ENCODE measurements at regions not wholly inside any gene's neighbourhood (a gene's known extent, or its start where the extent isn't known, plus 50 kb on each side); places are given as distances from the start of the nearest gene placed in this dataset.

GRCh38 chr13:64441740-64442139, 2788.4 kb downstream of the PCDH9 start:
- no peak for ATAC-seq
- TF ChIP-seq ISL1 (CRISPR knock-in tag; IDR thresholded peaks at IDR 0.05) (peak; percentile 54), TCF4 (CRISPR knock-in tag; IDR thresholded peaks at IDR 0.05; ENCODE audit: borderline replicate concordance) (no peak)

DNA sequence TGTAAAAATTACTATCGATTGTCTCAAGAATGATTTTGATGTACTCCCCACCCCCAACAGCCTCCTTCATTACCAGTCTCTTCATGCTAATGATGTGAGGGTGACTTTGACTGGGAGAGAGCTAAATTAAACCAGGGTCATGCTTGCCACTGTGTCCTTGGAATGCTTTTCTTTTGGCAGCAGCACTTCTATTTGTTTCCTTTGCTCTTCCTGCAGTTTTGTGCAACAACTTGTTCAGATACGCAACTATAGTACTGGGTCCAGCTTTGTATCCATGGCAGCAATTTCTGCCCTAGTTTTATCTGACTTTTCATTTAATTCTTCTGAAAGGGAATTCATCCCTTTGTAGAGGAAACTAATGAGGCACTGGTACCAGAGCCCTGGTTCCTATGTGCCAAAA, 2792.1 kb downstream of the PCDH9 start:
- TF ChIP-seq ZFP30 (CRISPR knock-in tag; IDR thresholded peaks at IDR 0.05) (no peak), CSDC2 (CRISPR knock-in tag; IDR thresholded peaks at IDR 0.05) (no peak), RARB (CRISPR knock-in tag; IDR thresholded peaks at IDR 0.05) (no peak), PPARA (CRISPR knock-in tag; IDR thresholded peaks at IDR 0.05; ENCODE audit: borderline replicate concordance) (no peak), ZC3H10 (CRISPR knock-in tag; IDR thresholded peaks at IDR 0.05) (no peak), ESRRG (CRISPR knock-in tag; IDR thresholded peaks at IDR 0.05) (no peak), TSHZ2 (CRISPR knock-in tag; IDR thresholded peaks at IDR 0.05) (no peak), BACH2 (CRISPR knock-in tag; IDR thresholded peaks at IDR 0.05; ENCODE audit: borderline replicate concordance) (no peak), SNAI2 (CRISPR knock-in tag; IDR thresholded peaks at IDR 0.05) (no peak)
- TF ChIP-seq, protein P1, sequence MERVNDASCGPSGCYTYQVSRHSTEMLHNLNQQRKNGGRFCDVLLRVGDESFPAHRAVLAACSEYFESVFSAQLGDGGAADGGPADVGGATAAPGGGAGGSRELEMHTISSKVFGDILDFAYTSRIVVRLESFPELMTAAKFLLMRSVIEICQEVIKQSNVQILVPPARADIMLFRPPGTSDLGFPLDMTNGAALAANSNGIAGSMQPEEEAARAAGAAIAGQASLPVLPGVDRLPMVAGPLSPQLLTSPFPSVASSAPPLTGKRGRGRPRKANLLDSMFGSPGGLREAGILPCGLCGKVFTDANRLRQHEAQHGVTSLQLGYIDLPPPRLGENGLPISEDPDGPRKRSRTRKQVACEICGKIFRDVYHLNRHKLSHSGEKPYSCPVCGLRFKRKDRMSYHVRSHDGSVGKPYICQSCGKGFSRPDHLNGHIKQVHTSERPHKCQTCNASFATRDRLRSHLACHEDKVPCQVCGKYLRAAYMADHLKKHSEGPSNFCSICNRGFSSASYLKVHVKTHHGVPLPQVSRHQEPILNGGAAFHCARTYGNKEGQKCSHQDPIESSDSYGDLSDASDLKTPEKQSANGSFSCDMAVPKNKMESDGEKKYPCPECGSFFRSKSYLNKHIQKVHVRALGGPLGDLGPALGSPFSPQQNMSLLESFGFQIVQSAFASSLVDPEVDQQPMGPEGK (CRISPR knock-in tag; IDR thresholded peaks at IDR 0.05; ENCODE audit: borderline replicate concordance) = no peak
- no peak for ATAC-seq

DNA sequence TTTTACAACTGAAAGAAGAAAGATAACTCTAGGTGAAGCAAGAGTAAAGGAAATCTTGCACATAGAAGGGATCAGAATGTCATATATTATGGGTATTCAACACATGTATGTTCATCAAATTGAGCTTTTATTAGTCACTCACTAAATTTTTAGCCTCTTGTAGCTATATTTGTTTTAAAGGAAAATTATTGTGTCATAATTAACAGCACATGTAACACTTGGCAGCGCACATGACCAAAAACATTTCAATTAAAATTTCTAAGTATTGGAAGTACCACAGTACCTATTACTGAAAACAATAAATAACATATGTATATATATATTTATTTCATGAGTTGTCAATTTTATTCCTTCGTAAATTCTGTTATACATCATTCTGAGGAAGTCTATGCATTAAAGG, 2800.4 kb downstream of the PCDH9 start:
- no peak for ATAC-seq
- TF ChIP-seq OSR1 (CRISPR knock-in tag; IDR thresholded peaks at IDR 0.05) (no peak), GLIS3 (CRISPR knock-in tag; IDR thresholded peaks at IDR 0.05) (no peak), ISL1 (CRISPR knock-in tag; IDR thresholded peaks at IDR 0.05) (no peak), TOX (CRISPR knock-in tag; IDR thresholded peaks at IDR 0.05; ENCODE audit: borderline replicate concordance) (no peak), TCF4 (CRISPR knock-in tag; IDR thresholded peaks at IDR 0.05; ENCODE audit: borderline replicate concordance) (no peak), CSDC2 (CRISPR knock-in tag; IDR thresholded peaks at IDR 0.05) (no peak), ZNF8 (CRISPR knock-in tag; IDR thresholded peaks at IDR 0.05) (no peak), RARB (CRISPR knock-in tag; IDR thresholded peaks at IDR 0.05) (no peak), ESRRG (CRISPR knock-in tag; IDR thresholded peaks at IDR 0.05) (no peak), TSHZ2 (CRISPR knock-in tag; IDR thresholded peaks at IDR 0.05) (no peak), BACH2 (CRISPR knock-in tag; IDR thresholded peaks at IDR 0.05; ENCODE audit: borderline replicate concordance) (no peak), ARNTL (CRISPR knock-in tag; IDR thresholded peaks at IDR 0.05; ENCODE audit: borderline replicate concordance, low read depth) (no peak)
- TF ChIP-seq, protein P2, sequence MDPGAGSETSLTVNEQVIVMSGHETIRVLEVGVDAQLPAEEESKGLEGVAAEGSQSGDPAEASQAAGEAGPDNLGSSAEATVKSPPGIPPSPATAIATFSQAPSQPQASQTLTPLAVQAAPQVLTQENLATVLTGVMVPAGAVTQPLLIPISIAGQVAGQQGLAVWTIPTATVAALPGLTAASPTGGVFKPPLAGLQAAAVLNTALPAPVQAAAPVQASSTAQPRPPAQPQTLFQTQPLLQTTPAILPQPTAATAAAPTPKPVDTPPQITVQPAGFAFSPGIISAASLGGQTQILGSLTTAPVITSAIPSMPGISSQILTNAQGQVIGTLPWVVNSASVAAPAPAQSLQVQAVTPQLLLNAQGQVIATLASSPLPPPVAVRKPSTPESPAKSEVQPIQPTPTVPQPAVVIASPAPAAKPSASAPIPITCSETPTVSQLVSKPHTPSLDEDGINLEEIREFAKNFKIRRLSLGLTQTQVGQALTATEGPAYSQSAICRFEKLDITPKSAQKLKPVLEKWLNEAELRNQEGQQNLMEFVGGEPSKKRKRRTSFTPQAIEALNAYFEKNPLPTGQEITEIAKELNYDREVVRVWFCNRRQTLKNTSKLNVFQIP (CRISPR knock-in tag; IDR thresholded peaks at IDR 0.05; ENCODE audit: borderline replicate concordance, low read depth) = no peak

DNA sequence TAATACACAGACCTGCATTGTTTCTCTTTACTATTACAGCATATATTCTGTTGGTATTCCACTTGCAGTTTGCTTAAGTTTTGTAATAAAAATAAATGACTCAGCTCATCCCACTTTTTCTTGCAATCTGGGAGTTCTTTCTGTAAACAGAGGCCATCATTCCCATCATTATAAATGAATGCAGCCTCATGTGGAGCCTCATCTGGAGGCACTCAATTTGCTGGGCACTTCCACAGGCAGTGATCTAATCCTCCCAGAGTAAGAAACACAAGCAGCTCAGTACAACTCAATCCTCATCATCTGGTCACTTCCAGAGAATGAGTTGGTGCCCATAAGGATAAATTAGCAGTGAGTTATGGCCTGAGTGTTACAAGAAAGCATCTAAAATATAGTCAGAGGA, 2801.9 kb downstream of the PCDH9 start:
- ATAC-seq = no peak
- TF ChIP-seq ZNF565 (CRISPR knock-in tag; conservative IDR thresholded peaks at IDR 0.05; ENCODE audit: low read depth) (no peak), ESRRG (CRISPR knock-in tag; IDR thresholded peaks at IDR 0.05) (no peak), TOX (CRISPR knock-in tag; IDR thresholded peaks at IDR 0.05; ENCODE audit: borderline replicate concordance) (no peak), RARB (CRISPR knock-in tag; IDR thresholded peaks at IDR 0.05) (no peak), CSDC2 (CRISPR knock-in tag; IDR thresholded peaks at IDR 0.05) (no peak), ZC3H10 (CRISPR knock-in tag; IDR thresholded peaks at IDR 0.05) (no peak), GLIS3 (CRISPR knock-in tag; IDR thresholded peaks at IDR 0.05) (no peak), ARNTL (CRISPR knock-in tag; IDR thresholded peaks at IDR 0.05; ENCODE audit: borderline replicate concordance, low read depth) (no peak), TCF4 (CRISPR knock-in tag; IDR thresholded peaks at IDR 0.05; ENCODE audit: borderline replicate concordance) (no peak), PPARA (CRISPR knock-in tag; IDR thresholded peaks at IDR 0.05; ENCODE audit: borderline replicate concordance) (no peak), OSR1 (CRISPR knock-in tag; IDR thresholded peaks at IDR 0.05) (no peak), CREB5 (CRISPR knock-in tag; IDR thresholded peaks at IDR 0.05; ENCODE audit: low read depth) (no peak)
- TF ChIP-seq, protein P3, sequence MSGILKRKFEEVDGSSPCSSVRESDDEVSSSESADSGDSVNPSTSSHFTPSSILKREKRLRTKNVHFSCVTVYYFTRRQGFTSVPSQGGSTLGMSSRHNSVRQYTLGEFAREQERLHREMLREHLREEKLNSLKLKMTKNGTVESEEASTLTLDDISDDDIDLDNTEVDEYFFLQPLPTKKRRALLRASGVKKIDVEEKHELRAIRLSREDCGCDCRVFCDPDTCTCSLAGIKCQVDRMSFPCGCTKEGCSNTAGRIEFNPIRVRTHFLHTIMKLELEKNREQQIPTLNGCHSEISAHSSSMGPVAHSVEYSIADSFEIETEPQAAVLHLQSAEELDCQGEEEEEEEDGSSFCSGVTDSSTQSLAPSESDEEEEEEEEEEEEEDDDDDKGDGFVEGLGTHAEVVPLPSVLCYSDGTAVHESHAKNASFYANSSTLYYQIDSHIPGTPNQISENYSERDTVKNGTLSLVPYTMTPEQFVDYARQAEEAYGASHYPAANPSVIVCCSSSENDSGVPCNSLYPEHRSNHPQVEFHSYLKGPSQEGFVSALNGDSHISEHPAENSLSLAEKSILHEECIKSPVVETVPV (CRISPR knock-in tag; IDR thresholded peaks at IDR 0.05) = no peak
- TF ChIP-seq, protein P1 (CRISPR knock-in tag; IDR thresholded peaks at IDR 0.05; ENCODE audit: borderline replicate concordance) = no peak
